HFF-Myc (cell line): ENCODE measurements at regions not wholly inside any gene's neighbourhood (a gene's known extent, or its start where the extent isn't known, plus 50 kb on each side); places are given as distances from the start of the nearest gene placed in this dataset.
A peak's percentile ranks its signal among the peaks of the same experiment; 100 is the strongest.

Source experiments
- DNase-seq: peaks from one replicate; pipeline ENCODE4 v3.0.0-alpha.2; 2011; ENCODE audit warnings: low read depth; ENCODE audit errors: extremely low read depth
- H3K4me3 ChIP-seq: replicated peaks from 2 replicates; pipeline ENCODE4 v1.5.1; 2011; ENCODE audit warnings: low read depth, mild to moderate bottlenecking, control low read depth, low read length
- TF ChIP-seq, protein P1 (sequence below): IDR thresholded peaks from 2 replicates; pipeline ENCODE4 v1.5.1; 2012; ENCODE audit warnings: mild to moderate bottlenecking, low read depth, low read length, control low read depth; ENCODE audit errors: missing control alignments

GRCh38 chr11:96779030-96779429 is 389.2 kb downstream of the JRKL start:
- TF ChIP-seq, protein P1, sequence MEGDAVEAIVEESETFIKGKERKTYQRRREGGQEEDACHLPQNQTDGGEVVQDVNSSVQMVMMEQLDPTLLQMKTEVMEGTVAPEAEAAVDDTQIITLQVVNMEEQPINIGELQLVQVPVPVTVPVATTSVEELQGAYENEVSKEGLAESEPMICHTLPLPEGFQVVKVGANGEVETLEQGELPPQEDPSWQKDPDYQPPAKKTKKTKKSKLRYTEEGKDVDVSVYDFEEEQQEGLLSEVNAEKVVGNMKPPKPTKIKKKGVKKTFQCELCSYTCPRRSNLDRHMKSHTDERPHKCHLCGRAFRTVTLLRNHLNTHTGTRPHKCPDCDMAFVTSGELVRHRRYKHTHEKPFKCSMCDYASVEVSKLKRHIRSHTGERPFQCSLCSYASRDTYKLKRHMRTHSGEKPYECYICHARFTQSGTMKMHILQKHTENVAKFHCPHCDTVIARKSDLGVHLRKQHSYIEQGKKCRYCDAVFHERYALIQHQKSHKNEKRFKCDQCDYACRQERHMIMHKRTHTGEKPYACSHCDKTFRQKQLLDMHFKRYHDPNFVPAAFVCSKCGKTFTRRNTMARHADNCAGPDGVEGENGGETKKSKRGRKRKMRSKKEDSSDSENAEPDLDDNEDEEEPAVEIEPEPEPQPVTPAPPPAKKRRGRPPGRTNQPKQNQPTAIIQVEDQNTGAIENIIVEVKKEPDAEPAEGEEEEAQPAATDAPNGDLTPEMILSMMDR, result no peak
- no peak overlapping the region for H3K4me3 ChIP-seq
- no peak for DNase-seq

DNA sequence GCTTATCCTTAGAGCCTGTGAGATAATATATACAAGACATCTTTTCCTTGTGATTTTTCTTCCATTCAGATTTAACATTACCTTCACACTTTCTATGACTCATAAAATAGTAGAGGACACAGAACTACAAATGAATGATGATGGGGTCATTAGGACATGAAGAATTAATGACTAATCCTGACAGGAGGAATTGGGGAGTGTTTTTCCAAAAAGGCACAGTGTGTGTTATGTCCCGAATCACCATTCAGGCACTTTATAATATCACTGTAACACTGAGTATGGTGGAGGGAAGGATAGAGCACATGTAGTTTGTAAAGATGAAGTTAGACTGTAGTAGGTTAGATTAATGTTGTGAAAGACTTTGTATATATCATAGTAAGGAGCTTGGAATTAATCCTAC is 391.3 kb downstream of the JRKL start:
- TF ChIP-seq, protein P1, result no peak
- H3K4me3 ChIP-seq, result no peak overlapping the region
- no peak for DNase-seq

- H3K4me3 ChIP-seq, result no peak overlapping the region
- no peak for DNase-seq
- TF ChIP-seq, protein P1, result no peak
These were observed 392.8 kb downstream of the JRKL start for GRCh38 chr11:96782632-96783031.

DNA sequence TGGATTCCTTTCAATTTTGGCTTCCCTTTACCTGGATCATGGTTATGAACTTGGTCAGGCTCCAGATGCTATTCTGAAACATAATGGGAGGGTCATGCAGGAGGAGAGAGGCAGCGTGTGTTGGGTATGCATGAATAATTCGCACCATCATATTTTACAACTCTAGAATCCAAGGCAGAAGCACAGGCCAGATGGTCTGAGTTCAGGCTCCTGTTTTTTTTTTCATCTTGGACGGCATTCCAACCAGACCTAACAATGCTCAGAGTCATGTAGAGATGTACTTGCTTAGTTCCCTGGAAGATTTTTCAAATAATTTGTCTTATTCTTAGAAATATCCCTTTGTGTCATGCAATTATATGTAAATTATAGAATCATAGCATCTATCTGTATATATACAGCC is 393.5 kb downstream of the JRKL start:
- DNase-seq, result no peak
- H3K4me3 ChIP-seq, result no peak overlapping the region
- TF ChIP-seq, protein P1, result no peak

DNA sequence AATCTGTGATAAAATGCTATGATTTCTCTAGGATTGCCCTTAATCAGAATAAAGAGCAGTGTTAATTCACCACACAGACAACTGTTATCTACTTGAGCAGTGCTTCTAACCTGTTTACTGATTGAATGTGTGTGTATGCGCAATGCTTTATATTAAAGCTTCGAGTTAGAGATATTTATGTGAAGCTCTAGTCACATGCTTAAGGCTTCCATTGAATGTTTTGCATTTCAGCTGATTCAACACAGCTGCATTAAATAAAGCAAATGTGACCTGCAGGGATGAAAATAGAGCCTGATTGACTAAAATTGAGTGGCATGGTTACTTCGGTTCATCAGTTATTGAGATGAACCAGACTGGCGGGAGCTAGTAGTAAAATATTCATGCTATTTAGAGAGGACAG is 395.3 kb downstream of the JRKL start:
- H3K4me3 ChIP-seq, result no peak overlapping the region
- DNase-seq, result no peak
- TF ChIP-seq, protein P1, result no peak

DNA sequence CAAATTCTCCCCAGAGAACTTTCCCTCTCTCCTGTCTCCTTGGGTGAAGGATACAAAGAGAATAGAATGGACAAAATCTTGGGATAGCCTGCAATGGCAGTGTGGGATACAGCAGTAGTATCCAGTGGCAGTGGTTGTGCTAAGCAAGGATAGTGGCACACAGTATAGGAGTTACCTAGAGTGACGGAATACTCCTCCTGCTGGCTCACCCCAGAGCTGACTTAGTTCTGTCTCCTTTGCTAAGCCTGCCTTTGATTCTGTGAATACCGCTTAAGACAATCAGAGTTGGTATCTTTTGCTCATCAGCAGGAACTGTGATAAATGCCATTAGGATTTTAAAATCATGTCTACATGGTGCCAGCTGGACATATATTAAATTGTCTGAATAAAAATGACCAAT is 404.3 kb downstream of the JRKL start:
- DNase-seq, result no peak
- no peak overlapping the region for H3K4me3 ChIP-seq
- TF ChIP-seq, protein P1, result peak; percentile 9

DNA sequence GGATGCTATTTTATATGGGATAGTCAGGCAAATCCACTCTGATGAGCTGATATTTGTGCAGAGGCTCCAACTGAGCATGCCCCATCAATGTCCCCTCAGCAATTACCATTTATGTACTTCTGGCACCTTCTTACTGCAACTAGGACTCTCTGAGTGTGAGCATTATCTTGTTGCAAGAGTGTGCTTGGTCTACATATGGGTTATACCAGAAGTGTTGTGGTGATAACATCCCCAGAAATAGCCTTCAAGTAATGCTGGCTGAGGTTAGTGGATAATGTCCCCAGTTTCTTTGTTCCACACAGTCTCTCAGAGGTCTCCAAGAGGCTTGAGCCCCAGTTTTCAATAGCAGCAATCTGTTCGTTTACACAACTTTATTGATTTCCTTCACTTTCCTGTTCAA is 408.6 kb downstream of the JRKL start:
- TF ChIP-seq, protein P1, result no peak
- no peak overlapping the region for H3K4me3 ChIP-seq
- no peak for DNase-seq
